OCI-LY7 (cell line): ENCODE measurements at regions not wholly inside any gene's neighbourhood (a gene's known extent, or its start where the extent isn't known, plus 50 kb on each side); places are given as distances from the start of the nearest gene placed in this dataset.

Source experiments
- BruUV-seq: library from RNA; stranded (reverse); fragments of 400-500 nt; replicated peaks from 2 replicates; lab custom pipeline; 2021; lab: Mats Ljungman, UMichigan
- CTCF ChIA-PET: fragments of 300-600 bp; sonication (Branson Sonifier 250); formaldehyde crosslinking; loops from one replicate; lab custom pipeline; 2022; ENCODE audit warnings: antibody characterized with exemption; ENCODE audit not compliant: unreplicated experiment; lab: Charles Lee
- POLR2A ChIA-PET: fragments of 300-600 bp; sonication (Branson Sonifier 250); formaldehyde crosslinking; loops from one replicate; lab custom pipeline; 2022; ENCODE audit warnings: antibody characterized with exemption; lab: Charles Lee
- DNase-seq: peaks from one replicate; pipeline ENCODE4 v3.0.0-alpha.2; 2015; ENCODE audit warnings: low spot score
- H2AFZ ChIP-seq: fragments of 200-600 bp; sonication (generic), shearing (Covaris generic); 2 replicates; pipeline ENCODE4 v1.6.1; 2014; ENCODE audit warnings: mild to moderate bottlenecking, antibody characterized with exemption, low read length, moderate library complexity
- H3K27ac ChIP-seq: fragments of 200-600 bp; sonication (generic); 2 replicates; pipeline ENCODE4 v1.5.1; 2014; ENCODE audit warnings: mixed run types, low read depth, mild to moderate bottlenecking, moderate library complexity, low read length, inconsistent platforms; ENCODE audit not compliant: poor library complexity, severe bottlenecking
- H3K36me3 ChIP-seq: fragments of 200-600 bp; sonication (generic); 2 replicates; pipeline ENCODE4 v1.6.1; 2014; ENCODE audit warnings: mild to moderate bottlenecking, antibody characterized with exemption, low read length, moderate library complexity, mixed read lengths; ENCODE audit not compliant: insufficient read depth
- H3K4me1 ChIP-seq: fragments of 200-600 bp; sonication (generic); 2 replicates; pipeline ENCODE4 v1.5.1; 2014; ENCODE audit warnings: mild to moderate bottlenecking, low read length; ENCODE audit not compliant: insufficient read depth, poor library complexity, severe bottlenecking
- H3K4me2 ChIP-seq: fragments of 200-600 bp; sonication (generic); 2 replicates; pipeline ENCODE4 v1.6.1; 2014; ENCODE audit warnings: mild to moderate bottlenecking, low read length
- H3K4me3 ChIP-seq: fragments of 200-600 bp; sonication (generic); 2 replicates; pipeline ENCODE4 v1.5.1; 2014; ENCODE audit warnings: mild to moderate bottlenecking, low read depth, low read length; ENCODE audit not compliant: poor library complexity, severe bottlenecking
- H3K79me2 ChIP-seq: fragments of 200-600 bp; sonication (generic); 2 replicates; pipeline ENCODE4 v1.6.1; 2016; ENCODE audit warnings: low read depth, mild to moderate bottlenecking, low read length, moderate library complexity, mixed read lengths; ENCODE audit not compliant: insufficient read depth
- H3K9me2 ChIP-seq: fragments of 200-600 bp; sonication (generic); 2 replicates; pipeline ENCODE4 v1.6.1; 2016; ENCODE audit warnings: mild to moderate bottlenecking, low read length, mixed read lengths; ENCODE audit not compliant: insufficient read depth
- H3K9me3 ChIP-seq: fragments of 200-600 bp; sonication (generic); 2 replicates; pipeline ENCODE4 v1.6.1; 2014; ENCODE audit warnings: mild to moderate bottlenecking, mixed run types, low read length, mixed read lengths
- H4K20me1 ChIP-seq: fragments of 200-600 bp; sonication (generic); 2 replicates; pipeline ENCODE4 v1.6.1; 2014; ENCODE audit warnings: mild to moderate bottlenecking, antibody characterized with exemption, low read length, moderate library complexity, mixed read lengths; ENCODE audit not compliant: insufficient read depth
- CTCF ChIP-seq: fragments of 200-600 bp; sonication (generic); conservative IDR thresholded peaks from 2 replicates; pipeline ENCODE4 v1.5.1; 2014; ENCODE audit warnings: mild to moderate bottlenecking, antibody characterized with exemption, low read length, moderate library complexity, mixed read lengths
- EZH2phosphoT487 ChIP-seq: fragments of 200-600 bp; sonication (generic); IDR thresholded peaks from 2 replicates; pipeline ENCODE4 v1.6.1; 2018; ENCODE audit warnings: low read depth, borderline replicate concordance, mild to moderate bottlenecking, mixed run types, antibody characterized with exemption, low read length, moderate library complexity, mixed read lengths
- intact Hi-C: fragments of 100-400 bp; cut with micrococcal nuclease; formaldehyde crosslinking; loops from one replicate; pipeline ENCODE4 v1.10.0; 2022; ENCODE audit not compliant: unreplicated experiment

GRCh38 chrX:46381630-46382029 is 163.6 kb downstream of the ZNF674 start:
- no TSS peak for BruUV-seq
- ChIA-PET POLR2A (no interaction called here), CTCF (no interaction called here)
- no peak overlapping the region for H3K4me2 ChIP-seq
- peak; percentile 77 for TF ChIP-seq CTCF
- no peak for TF ChIP-seq EZH2phosphoT487
- no peak overlapping the region for H3K27ac ChIP-seq
- H4K20me1 ChIP-seq, result no peaks in the 10 kb centered on the region
- no peak overlapping the region for H2AFZ ChIP-seq
- H3K36me3 ChIP-seq, result no peaks in the 10 kb centered on the region
- no peaks in the 10 kb centered on the region for H3K9me2 ChIP-seq
- H3K4me1 ChIP-seq, result no peaks in the 10 kb centered on the region
- no peak overlapping the region for H3K4me3 ChIP-seq
- no peaks in the 10 kb centered on the region for H3K79me2 ChIP-seq
- peak; percentile 47 for DNase-seq
- intact Hi-C loops, result loop anchor here (1.0 kb wide), 1 partner anchor 415 kb away; no protein-coding TSS in a partner anchor
- H3K9me3 ChIP-seq, result no peaks in the 10 kb centered on the region

GRCh38 chrX:46380148-46380752 is 165.0 kb downstream of the ZNF674 start:
- Histone ChIP-seq H3K4me3 (no peak overlapping the region), H2AFZ (no peak overlapping the region), H4K20me1 (no peaks in the 10 kb centered on the region), H3K9me2 (no peaks in the 10 kb centered on the region), H3K36me3 (no peaks in the 10 kb centered on the region), H3K9me3 (no peaks in the 10 kb centered on the region), H3K4me2 (no peak overlapping the region), H3K4me1 (no peaks in the 10 kb centered on the region), H3K79me2 (no peaks in the 10 kb centered on the region), H3K27ac (no peak overlapping the region)
- DNase-seq, result no peak
- ChIA-PET POLR2A (no interaction called here), CTCF (no interaction called here)
- intact Hi-C loops, result no loop called here
- TF ChIP-seq EZH2phosphoT487 (no peak), CTCF (no peak)
- BruUV-seq, result no TSS peak

DNA sequence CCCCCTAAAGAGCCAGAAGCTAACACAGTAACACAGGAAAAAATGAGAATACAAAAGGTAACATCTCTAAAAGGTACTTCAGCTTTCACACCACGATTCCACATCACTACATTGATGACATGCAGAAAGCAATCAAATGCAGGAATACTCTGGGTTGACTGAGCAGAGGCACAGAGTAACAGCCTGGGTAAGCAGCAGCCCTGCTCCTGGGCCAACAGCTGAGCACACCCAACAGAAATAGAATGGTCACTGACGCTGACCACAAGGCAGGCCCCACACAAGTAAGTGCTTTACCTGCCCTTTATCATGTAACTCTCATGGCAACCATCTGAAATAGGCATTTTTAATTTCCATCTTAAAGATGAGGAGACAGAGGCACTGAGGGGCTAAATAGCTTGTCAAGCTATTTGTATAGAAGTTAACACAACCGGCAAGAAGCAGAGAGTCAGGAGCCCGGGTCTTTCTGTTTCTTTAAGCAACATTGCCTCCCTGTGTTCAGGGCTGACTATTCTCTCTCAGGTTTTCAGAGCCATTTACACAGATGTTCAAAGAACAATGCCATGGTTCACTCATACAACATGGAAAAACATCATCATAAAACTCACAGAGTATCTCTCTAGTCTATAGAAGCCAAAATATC is 168.9 kb downstream of the ZNF674 start:
- ChIA-PET CTCF (interaction anchor here (0.7 kb wide), 1 partner anchor 16 kb away, joined by 3 read pairs; no protein-coding TSS in a partner anchor), POLR2A (interaction anchor here (0.7 kb wide), 2 partner anchors 451 to 1524 kb away, joined by 3 read pairs; no protein-coding TSS in a partner anchor)
- no peaks in the 10 kb centered on the region for H3K36me3 ChIP-seq
- no peak overlapping the region for H3K4me3 ChIP-seq
- no peaks in the 10 kb centered on the region for H3K9me2 ChIP-seq
- no peaks in the 10 kb centered on the region for H4K20me1 ChIP-seq
- no peaks in the 10 kb centered on the region for H3K9me3 ChIP-seq
- no peak overlapping the region for H2AFZ ChIP-seq
- BruUV-seq, result no TSS peak
- no peak overlapping the region for H3K4me2 ChIP-seq
- peak; percentile 6 for DNase-seq
- H3K27ac ChIP-seq, result no peak overlapping the region
- no peaks in the 10 kb centered on the region for H3K4me1 ChIP-seq
- H3K79me2 ChIP-seq, result no peaks in the 10 kb centered on the region
- TF ChIP-seq CTCF (0 out of 2 replicates have a peak, but pooled peaks have one; percentile 29), EZH2phosphoT487 (no peak)
- intact Hi-C loops, result no loop called here
